DMS 273 (cell line): ENCODE measurements at regions not wholly inside any gene's neighbourhood (a gene's known extent, or its start where the extent isn't known, plus 50 kb on each side); places are given as distances from the start of the nearest gene placed in this dataset.

Experiments
- DNase-seq: peaks from one replicate; lab custom pipeline; 2025; ENCODE audit not compliant: unreplicated experiment; lab: John Stamatoyannopoulos, UW

GRCh38 chr5:58403822-58404433, 56.0 kb downstream of the PLK2 start:
- no peak for DNase-seq

GRCh38 chr5:58401701-58402100, 58.2 kb downstream of the PLK2 start:
- no peak for DNase-seq

GRCh38 chr5:58400737-58401136, 59.1 kb downstream of the PLK2 start:
- no peak for DNase-seq

- DNase-seq, result no peak
These were observed 59.9 kb downstream of the PLK2 start for GRCh38 chr5:58399951-58400350.

- no peak for DNase-seq
These were observed 65.5 kb downstream of the PLK2 start for GRCh38 chr5:58394339-58394738.

- DNase-seq, result no peak
These were observed 66.2 kb downstream of the PLK2 start for GRCh38 chr5:58393716-58394115.

GRCh38 chr5:58392496-58392895, 67.4 kb downstream of the PLK2 start:
- DNase-seq, result no peak

GRCh38 chr5:58383448-58383847, 76.4 kb downstream of the PLK2 start:
- no peak for DNase-seq

- DNase-seq, result no peak
These were observed 77.8 kb downstream of the PLK2 start for GRCh38 chr5:58382131-58382534.

GRCh38 chr5:58381566-58381965, 78.3 kb downstream of the PLK2 start:
- DNase-seq, result no peak

- DNase-seq, result no peak
These were observed 79.2 kb downstream of the PLK2 start for GRCh38 chr5:58380655-58381054.

GRCh38 chr5:58378613-58379390, 81.1 kb downstream of the PLK2 start:
- no peak for DNase-seq

- DNase-seq, result no peak
These were observed 89.3 kb downstream of the PLK2 start for GRCh38 chr5:58370606-58371005.

- DNase-seq, result no peak
These were observed 90.2 kb downstream of the PLK2 start for GRCh38 chr5:58369513-58370190.

GRCh38 chr5:58366461-58366860, 93.4 kb downstream of the PLK2 start:
- DNase-seq, result no peak

GRCh38 chr5:58365791-58366190, 94.1 kb downstream of the PLK2 start:
- no peak for DNase-seq

- DNase-seq, result no peak
These were observed 96.2 kb downstream of the PLK2 start for GRCh38 chr5:58363461-58364249.

GRCh38 chr5:58362135-58362534, 97.8 kb downstream of the PLK2 start:
- DNase-seq, result no peak

- no peak for DNase-seq
These were observed 99.1 kb downstream of the PLK2 start for GRCh38 chr5:58360794-58361193.

- DNase-seq, result no peak
These were observed 99.9 kb downstream of the PLK2 start for GRCh38 chr5:58359981-58360380.

- no peak for DNase-seq
These were observed 101.2 kb downstream of the PLK2 start for GRCh38 chr5:58358501-58359178.
